ENCODE measurements at regions not wholly inside any gene's neighbourhood (a gene's known extent, or its start where the extent isn't known, plus 50 kb on each side); places are given as distances from the start of the nearest gene placed in this dataset.

DNA sequence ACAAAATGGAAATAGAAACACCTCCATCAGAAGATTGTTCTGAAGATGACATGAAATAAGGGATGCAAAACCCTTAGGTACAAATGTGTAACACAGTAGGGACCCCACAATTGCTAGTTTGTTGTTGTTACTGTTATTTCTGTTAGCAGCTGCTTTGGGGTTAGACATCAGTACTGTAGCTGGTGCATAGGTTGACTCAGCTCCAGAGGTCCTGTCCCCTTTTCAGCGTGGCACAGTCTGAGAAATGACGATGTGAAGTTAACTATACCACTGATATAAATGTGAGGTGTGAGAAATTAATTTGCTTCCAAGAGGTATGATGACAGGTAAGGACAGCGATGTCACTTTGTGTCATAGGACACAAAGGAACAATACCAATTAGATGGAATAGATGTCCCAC, 384.6 kb upstream of the KLF4 start:
- Mint-ChIP-seq H3K4me3 (no peak overlapping the region), H3K27me3 (peaks cover under 1% of the 10 kb centered on the region), H3K9me3 (peaks cover 2% of the 10 kb centered on the region), H3K27ac (no peak overlapping the region), H3K36me3 (ENCODE audit: low read depth) (no peaks in the 10 kb centered on the region), H3K4me1 (peaks cover 20% of the 10 kb centered on the region)
- DNase-seq = no peak
- ATAC-seq = no peak

DNA sequence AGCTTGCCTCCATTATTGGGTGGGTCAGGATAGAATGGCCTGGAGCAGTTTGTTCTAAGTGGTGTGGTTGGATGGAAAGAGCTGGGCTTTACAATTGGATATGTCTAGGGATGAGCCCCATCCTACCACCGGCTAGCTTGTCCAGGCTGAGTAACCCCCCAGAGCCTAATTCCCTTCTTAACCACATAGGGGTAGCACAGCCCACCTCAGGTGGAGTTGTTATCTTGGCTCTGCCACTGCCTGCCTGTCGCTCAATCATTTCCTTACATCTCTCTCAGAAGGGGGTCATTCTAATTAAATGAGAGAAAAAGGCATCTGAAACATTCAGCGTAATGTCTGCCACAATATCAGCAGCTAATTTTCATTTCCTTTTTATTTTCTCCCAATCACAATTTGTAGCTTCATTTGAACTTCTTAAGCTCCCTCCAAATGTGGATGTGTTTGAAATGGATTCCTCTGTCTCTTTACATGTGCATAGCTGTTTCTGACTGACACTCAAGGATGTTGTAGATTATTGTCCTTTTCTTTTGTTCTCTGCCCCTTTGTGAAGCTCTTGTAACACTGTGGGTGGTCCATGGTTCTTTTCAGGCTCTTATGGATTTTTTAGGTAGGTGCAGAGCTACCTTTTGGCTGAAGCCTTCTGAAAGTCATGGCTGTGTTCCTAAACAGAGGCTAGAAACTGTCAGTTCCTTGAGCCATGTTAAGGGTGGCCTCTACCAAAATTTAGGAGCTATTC, 383.1 kb upstream of the KLF4 start:
- Mint-ChIP-seq H3K4me3 (no peak overlapping the region), H3K9me3 (no peaks in the 10 kb centered on the region), H3K27me3 (no peaks in the 10 kb centered on the region), H3K4me1 (peaks cover 29% of the 10 kb centered on the region), H3K27ac (no peak overlapping the region), H3K36me3 (ENCODE audit: low read depth) (no peaks in the 10 kb centered on the region)
- ATAC-seq = no peak
- DNase-seq = no peak

- Mint-ChIP-seq H3K4me3 (no peak overlapping the region), H3K9me3 (no peaks in the 10 kb centered on the region), H3K27me3 (no peaks in the 10 kb centered on the region), H3K36me3 (ENCODE audit: low read depth) (no peaks in the 10 kb centered on the region), H3K27ac (no peak overlapping the region), H3K4me1 (peaks cover 33% of the 10 kb centered on the region)
- DNase-seq = no peak
- no peak for ATAC-seq
These were observed 381.5 kb upstream of the KLF4 start for GRCh38 chr9:107870927-107871680.

GRCh38 chr9:107870221-107870620, 380.7 kb upstream of the KLF4 start:
- no peaks in the 10 kb centered on the region for H3K36me3 Mint-ChIP-seq (ENCODE audit: low read depth)
- H3K4me3 Mint-ChIP-seq = no peak overlapping the region
- no peak overlapping the region for H3K27ac Mint-ChIP-seq
- H3K27me3 Mint-ChIP-seq = no peaks in the 10 kb centered on the region
- H3K4me1 Mint-ChIP-seq = peaks cover 27% of the 10 kb centered on the region
- ATAC-seq = no peak
- no peak for DNase-seq
- no peaks in the 10 kb centered on the region for H3K9me3 Mint-ChIP-seq

DNA sequence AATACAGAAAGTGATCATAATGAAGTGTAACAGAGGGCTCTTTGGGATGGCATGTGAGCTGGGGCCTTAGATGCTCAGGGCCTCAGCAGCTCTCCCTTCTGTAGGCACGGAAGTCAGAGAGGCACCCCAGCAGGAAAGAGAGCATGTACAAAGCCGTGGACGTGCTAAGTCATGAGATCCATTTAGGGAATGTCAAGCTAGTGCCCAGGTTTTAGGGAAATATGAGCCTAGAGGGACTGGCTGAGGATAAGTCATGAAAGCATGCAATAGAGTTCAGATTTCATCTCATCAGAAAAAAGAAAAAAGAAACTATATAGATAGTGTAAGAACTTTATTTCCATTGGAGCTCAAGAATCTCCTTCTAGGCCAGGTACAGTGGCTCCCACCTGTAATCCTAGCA, 379.5 kb upstream of the KLF4 start:
- H3K27ac Mint-ChIP-seq = no peak overlapping the region
- no peak for ATAC-seq

GRCh38 chr9:107868186-107868585, 378.6 kb upstream of the KLF4 start:
- Mint-ChIP-seq H3K4me3 (no peak overlapping the region), H3K36me3 (ENCODE audit: low read depth) (no peaks in the 10 kb centered on the region), H3K4me1 (peaks cover 20% of the 10 kb centered on the region), H3K9me3 (peaks cover 4% of the 10 kb centered on the region), H3K27me3 (no peaks in the 10 kb centered on the region), H3K27ac (peak overlapping the region; percentile 42)
- DNase-seq = no peak
- ATAC-seq = no peak

More for the DNA sequence above, 379.5 kb upstream of the KLF4 start:
- Mint-ChIP-seq H3K36me3 (ENCODE audit: low read depth) (no peaks in the 10 kb centered on the region), H3K27me3 (no peaks in the 10 kb centered on the region), H3K4me1 (peaks cover 22% of the 10 kb centered on the region), H3K4me3 (no peak overlapping the region), H3K9me3 (peaks cover 4% of the 10 kb centered on the region)
- no peak for DNase-seq

DNA sequence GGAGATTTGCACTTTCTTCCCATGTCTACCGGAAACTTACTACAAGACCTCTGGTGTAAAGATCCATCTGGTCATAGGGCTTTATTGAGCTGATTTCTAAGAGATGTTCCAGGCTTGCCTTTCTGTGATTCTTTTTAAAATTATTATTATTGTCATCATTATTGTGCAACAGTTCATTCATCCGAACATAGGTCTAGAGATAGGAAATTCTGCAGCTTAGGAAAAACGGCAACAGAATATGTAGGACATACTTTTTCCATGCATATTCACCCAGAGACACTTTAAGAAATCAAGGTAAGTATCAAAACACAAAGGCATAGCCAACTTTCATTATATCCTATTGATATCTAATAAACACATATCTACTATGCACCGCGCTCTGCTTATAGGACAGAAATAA, 378.2 kb upstream of the KLF4 start:
- peaks cover 20% of the 10 kb centered on the region for H3K4me1 Mint-ChIP-seq
- H3K9me3 Mint-ChIP-seq = peaks cover 4% of the 10 kb centered on the region
- H3K36me3 Mint-ChIP-seq (ENCODE audit: low read depth) = no peaks in the 10 kb centered on the region
- no peak overlapping the region for H3K27ac Mint-ChIP-seq
- no peak overlapping the region for H3K4me3 Mint-ChIP-seq
- no peaks in the 10 kb centered on the region for H3K27me3 Mint-ChIP-seq
- DNase-seq (no peak), ATAC-seq (no peak)

DNA sequence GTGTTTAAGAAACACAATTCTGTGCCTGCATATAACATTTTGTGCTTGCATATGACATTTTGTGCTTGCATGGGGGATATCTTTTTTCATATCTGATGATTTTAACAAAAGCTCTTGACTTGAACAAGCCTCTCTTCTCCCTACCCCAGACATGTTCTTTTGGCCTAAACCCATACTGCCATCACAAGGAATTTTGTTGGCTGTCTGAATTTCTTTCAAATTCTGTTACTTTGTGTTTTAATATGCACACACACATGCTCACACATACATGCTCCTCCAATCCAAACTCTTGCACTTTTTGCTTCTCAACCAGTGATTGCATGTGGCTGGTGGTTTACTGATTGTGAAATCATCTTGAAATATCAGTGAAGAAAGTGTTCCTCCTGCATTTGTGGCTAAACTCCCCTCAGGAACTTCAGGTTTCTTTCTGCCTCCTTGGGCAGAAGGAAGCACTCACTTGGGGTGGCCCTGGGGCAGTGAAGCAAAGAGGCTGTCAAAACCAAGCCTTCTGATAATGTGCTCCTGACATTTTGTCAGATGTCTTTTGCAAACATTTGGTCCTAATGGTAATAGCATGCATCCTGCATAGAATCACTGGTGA, 377.2 kb upstream of the KLF4 start:
- Mint-ChIP-seq H3K27me3 (no peaks in the 10 kb centered on the region), H3K36me3 (ENCODE audit: low read depth) (no peaks in the 10 kb centered on the region)
- ATAC-seq = no peak

GRCh38 chr9:107863396-107863795, 373.8 kb upstream of the KLF4 start:
- Mint-ChIP-seq H3K36me3 (ENCODE audit: low read depth) (no peaks in the 10 kb centered on the region), H3K27ac (no peak overlapping the region), H3K4me1 (peaks cover 9% of the 10 kb centered on the region), H3K4me3 (no peak overlapping the region), H3K9me3 (peaks cover 4% of the 10 kb centered on the region), H3K27me3 (no peaks in the 10 kb centered on the region)
- DNase-seq (no peak), ATAC-seq (no peak)

More for the DNA sequence above, 377.2 kb upstream of the KLF4 start:
- peaks cover 4% of the 10 kb centered on the region for H3K9me3 Mint-ChIP-seq
- no peak overlapping the region for H3K27ac Mint-ChIP-seq
- DNase-seq = no peak
- peaks cover 16% of the 10 kb centered on the region for H3K4me1 Mint-ChIP-seq
- no peak overlapping the region for H3K4me3 Mint-ChIP-seq

GRCh38 chr9:107862881-107863280, 373.3 kb upstream of the KLF4 start:
- ATAC-seq = no peak
- no peak overlapping the region for H3K27ac Mint-ChIP-seq
- DNase-seq = no peak
- H3K4me3 Mint-ChIP-seq = no peak overlapping the region
- H3K27me3 Mint-ChIP-seq = no peaks in the 10 kb centered on the region
- peaks cover 6% of the 10 kb centered on the region for H3K4me1 Mint-ChIP-seq
- H3K9me3 Mint-ChIP-seq = peaks cover 4% of the 10 kb centered on the region
- H3K36me3 Mint-ChIP-seq (ENCODE audit: low read depth) = no peaks in the 10 kb centered on the region

DNA sequence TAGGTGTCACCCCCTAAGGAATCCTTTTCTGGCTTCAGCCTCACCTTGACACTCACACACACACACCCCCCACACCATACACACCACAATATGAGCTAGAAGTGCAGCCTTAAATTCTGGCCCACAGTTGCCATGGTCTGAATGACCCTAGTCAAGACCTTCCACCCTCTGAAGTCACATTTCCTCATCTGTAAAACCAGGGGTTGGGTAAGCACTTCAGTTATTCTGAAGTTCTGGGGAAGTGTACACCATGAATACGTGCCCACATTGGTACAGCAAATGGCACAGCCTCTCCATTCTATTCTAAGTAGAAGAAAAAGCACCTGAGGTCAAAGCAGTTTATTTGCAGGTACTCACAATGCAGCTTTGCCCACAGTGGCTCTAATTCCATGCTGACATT, 372.8 kb upstream of the KLF4 start:
- peaks cover 4% of the 10 kb centered on the region for H3K9me3 Mint-ChIP-seq
- H3K27ac Mint-ChIP-seq = no peak overlapping the region
- H3K36me3 Mint-ChIP-seq (ENCODE audit: low read depth) = no peaks in the 10 kb centered on the region
- ATAC-seq (no peak), DNase-seq (no peak)
- H3K4me1 Mint-ChIP-seq = peaks cover 3% of the 10 kb centered on the region
- no peak overlapping the region for H3K4me3 Mint-ChIP-seq
- H3K27me3 Mint-ChIP-seq = no peaks in the 10 kb centered on the region

DNA sequence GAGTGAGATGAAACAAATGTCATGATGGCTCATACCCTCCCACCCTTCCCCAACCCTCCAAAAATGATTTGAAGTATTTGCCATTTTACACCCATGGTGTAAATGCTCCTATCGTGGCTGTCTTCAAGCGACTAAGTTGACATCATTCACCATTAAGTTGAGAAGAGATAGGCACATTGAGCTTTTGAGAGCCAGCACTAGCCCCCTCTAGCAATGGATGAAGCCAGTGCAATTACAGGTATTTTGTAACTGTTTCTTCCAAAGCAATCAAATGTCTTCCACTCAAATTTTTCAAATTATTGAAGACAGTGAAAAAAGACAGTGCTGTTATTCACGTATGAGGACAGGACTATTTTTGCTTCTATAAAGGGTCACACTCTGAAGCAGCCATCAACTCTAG, 371.5 kb upstream of the KLF4 start:
- Mint-ChIP-seq H3K9me3 (peaks cover 4% of the 10 kb centered on the region), H3K27ac (no peak overlapping the region), H3K27me3 (no peaks in the 10 kb centered on the region), H3K36me3 (ENCODE audit: low read depth) (no peaks in the 10 kb centered on the region), H3K4me3 (no peak overlapping the region), H3K4me1 (no peaks in the 10 kb centered on the region)
- DNase-seq (no peak), ATAC-seq (no peak)

- H3K4me3 Mint-ChIP-seq = no peak overlapping the region
- no peaks in the 10 kb centered on the region for H3K4me1 Mint-ChIP-seq
- no peaks in the 10 kb centered on the region for H3K27me3 Mint-ChIP-seq
- H3K9me3 Mint-ChIP-seq = peaks cover 5% of the 10 kb centered on the region
- no peak overlapping the region for H3K27ac Mint-ChIP-seq
- no peaks in the 10 kb centered on the region for H3K36me3 Mint-ChIP-seq (ENCODE audit: low read depth)
- DNase-seq (no peak), ATAC-seq (no peak)
These were observed 368.7 kb upstream of the KLF4 start for GRCh38 chr9:107858260-107858659.

DNA sequence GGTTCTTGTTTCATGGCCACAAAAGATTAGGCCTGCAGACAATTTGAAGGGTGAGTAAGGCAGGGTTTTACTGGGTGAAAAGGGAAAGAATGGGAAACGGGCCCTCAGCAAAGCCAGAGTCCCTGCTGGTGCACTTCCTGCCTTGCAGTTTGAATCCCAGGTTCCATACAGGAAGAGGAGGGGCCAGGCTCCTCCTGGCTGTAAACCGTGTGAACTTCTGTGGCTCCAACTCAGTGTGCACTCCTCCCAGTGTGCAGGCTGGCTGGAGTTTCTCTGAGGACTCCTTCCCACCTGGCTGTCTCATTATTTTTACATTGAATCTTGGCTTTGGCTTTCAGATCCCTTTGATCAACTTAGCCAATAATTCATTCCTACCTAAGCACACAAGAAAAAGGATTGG, 367.1 kb upstream of the KLF4 start:
- Mint-ChIP-seq H3K27ac (no peak overlapping the region), H3K27me3 (no peaks in the 10 kb centered on the region), H3K9me3 (peaks cover 5% of the 10 kb centered on the region), H3K4me3 (no peak overlapping the region), H3K4me1 (no peaks in the 10 kb centered on the region), H3K36me3 (ENCODE audit: low read depth) (no peaks in the 10 kb centered on the region)
- ATAC-seq (no peak), DNase-seq (no peak)

- ATAC-seq (no peak), DNase-seq (no peak)
- H3K4me3 Mint-ChIP-seq = no peak overlapping the region
- no peak overlapping the region for H3K27ac Mint-ChIP-seq
- no peaks in the 10 kb centered on the region for H3K36me3 Mint-ChIP-seq (ENCODE audit: low read depth)
- peaks cover 5% of the 10 kb centered on the region for H3K9me3 Mint-ChIP-seq
- no peaks in the 10 kb centered on the region for H3K27me3 Mint-ChIP-seq
- H3K4me1 Mint-ChIP-seq = no peaks in the 10 kb centered on the region
These were observed 365.6 kb upstream of the KLF4 start for GRCh38 chr9:107855164-107855563.
